ENCODE measurements at regions not wholly inside any gene's neighbourhood (a gene's known extent, or its start where the extent isn't known, plus 50 kb on each side); places are given as distances from the start of the nearest gene placed in this dataset.

DNA sequence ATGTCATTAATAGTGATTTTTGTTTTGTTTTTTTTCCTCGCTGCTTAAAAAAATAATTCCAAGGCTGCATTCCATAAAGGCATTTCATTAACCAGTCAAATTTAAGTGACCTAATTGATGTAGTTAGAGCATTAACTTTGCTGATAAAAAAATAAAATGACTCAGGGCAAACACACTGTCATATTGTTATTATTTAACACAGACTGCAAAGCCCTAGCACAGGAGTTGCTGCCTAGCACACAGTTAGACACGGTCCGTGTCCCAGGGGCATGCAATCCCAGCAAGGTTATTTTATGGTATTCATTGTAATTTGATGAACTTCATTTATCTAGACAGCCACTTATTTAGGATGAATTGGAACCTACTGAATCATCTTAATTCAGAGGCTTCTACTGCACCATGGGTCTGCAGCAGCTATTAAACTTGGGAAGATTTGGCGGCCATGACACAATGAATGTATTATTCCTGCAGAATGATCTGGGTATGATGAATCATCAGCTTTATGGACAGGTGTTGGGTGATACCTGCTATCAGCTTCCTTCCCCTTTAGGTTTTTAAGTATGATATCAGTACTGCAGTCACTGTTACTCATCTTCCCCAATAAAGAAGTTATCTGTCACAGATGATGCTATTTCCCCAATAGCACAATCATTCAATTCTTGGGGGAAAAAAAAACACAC is 182.7 kb downstream of the PPARGC1A start:
- BruUV-seq (replicated peaks), result no TSS peak

More for the DNA sequence above, 182.7 kb downstream of the PPARGC1A start:
- Histone ChIP-seq H3K9me1 (ENCODE audit: control insufficient read depth, insufficient read depth, low read length) (no peaks in the 10 kb centered on the region), H3K9ac (ENCODE audit: insufficient read depth in 1 of 2, low read depth in 2 of 2, low read length in 2 of 2) (no peak overlapping the region), H3K27me3 (ENCODE audit: control insufficient read depth in 2 of 2, insufficient read depth in 2 of 2, low read length in 2 of 2) (no peaks in the 10 kb centered on the region), H2AFZ (ENCODE audit: low read depth, low read length) (no peak overlapping the region), H3K27ac (ENCODE audit: extremely low read depth, low read depth, low read length) (no peak overlapping the region), H3K9me3 (replicated peaks; ENCODE audit: control insufficient read depth, insufficient read depth, low read depth, low read length) (no peaks in the 10 kb centered on the region), H3K36me3 (ENCODE audit: control insufficient read depth, insufficient read depth, low read length) (no peaks in the 10 kb centered on the region), H3K4me2 (ENCODE audit: insufficient read depth, low read length) (no peak overlapping the region), H3K4me3 (no peak overlapping the region), H3K79me2 (ENCODE audit: control insufficient read depth, insufficient read depth, low read length) (no peaks in the 10 kb centered on the region), H3K4me1 (replicated peaks in 1 of 2; ENCODE audit: control insufficient read depth in 2 of 2, insufficient read depth in 2 of 2, low read length in 2 of 2) (no peaks in the 10 kb centered on the region), H4K20me1 (replicated peaks; ENCODE audit: control insufficient read depth, insufficient read depth, low read length) (no peaks in the 10 kb centered on the region)
- no peak for ATAC-seq
- FAIRE-seq, result no peak
- intact Hi-C loops (cut with micrococcal nuclease) (no loop called here), in situ Hi-C loops (cut with MboI) (no loop called here)
- WGBS (ENCODE audit: insufficient coverage, low coverage, missing lambda C conversion rate), result 0% methylated on average over 4 of the region's 4 CpGs
- TF ChIP-seq, protein P1, sequence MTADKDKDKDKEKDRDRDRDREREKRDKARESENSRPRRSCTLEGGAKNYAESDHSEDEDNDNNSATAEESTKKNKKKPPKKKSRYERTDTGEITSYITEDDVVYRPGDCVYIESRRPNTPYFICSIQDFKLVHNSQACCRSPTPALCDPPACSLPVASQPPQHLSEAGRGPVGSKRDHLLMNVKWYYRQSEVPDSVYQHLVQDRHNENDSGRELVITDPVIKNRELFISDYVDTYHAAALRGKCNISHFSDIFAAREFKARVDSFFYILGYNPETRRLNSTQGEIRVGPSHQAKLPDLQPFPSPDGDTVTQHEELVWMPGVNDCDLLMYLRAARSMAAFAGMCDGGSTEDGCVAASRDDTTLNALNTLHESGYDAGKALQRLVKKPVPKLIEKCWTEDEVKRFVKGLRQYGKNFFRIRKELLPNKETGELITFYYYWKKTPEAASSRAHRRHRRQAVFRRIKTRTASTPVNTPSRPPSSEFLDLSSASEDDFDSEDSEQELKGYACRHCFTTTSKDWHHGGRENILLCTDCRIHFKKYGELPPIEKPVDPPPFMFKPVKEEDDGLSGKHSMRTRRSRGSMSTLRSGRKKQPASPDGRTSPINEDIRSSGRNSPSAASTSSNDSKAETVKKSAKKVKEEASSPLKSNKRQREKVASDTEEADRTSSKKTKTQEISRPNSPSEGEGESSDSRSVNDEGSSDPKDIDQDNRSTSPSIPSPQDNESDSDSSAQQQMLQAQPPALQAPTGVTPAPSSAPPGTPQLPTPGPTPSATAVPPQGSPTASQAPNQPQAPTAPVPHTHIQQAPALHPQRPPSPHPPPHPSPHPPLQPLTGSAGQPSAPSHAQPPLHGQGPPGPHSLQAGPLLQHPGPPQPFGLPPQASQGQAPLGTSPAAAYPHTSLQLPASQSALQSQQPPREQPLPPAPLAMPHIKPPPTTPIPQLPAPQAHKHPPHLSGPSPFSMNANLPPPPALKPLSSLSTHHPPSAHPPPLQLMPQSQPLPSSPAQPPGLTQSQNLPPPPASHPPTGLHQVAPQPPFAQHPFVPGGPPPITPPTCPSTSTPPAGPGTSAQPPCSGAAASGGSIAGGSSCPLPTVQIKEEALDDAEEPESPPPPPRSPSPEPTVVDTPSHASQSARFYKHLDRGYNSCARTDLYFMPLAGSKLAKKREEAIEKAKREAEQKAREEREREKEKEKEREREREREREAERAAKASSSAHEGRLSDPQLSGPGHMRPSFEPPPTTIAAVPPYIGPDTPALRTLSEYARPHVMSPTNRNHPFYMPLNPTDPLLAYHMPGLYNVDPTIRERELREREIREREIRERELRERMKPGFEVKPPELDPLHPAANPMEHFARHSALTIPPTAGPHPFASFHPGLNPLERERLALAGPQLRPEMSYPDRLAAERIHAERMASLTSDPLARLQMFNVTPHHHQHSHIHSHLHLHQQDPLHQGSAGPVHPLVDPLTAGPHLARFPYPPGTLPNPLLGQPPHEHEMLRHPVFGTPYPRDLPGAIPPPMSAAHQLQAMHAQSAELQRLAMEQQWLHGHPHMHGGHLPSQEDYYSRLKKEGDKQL (CRISPR knock-in tag; IDR thresholded peaks at IDR 0.05; ENCODE audit: borderline replicate concordance), result no peak
- TF ChIP-seq NFE2L1 (tag; IDR thresholded peaks at IDR 0.05; ENCODE audit: borderline replicate concordance, low read depth), result no peak
- no peak for TF ChIP-seq ZNF436 (CRISPR knock-in tag; IDR thresholded peaks at IDR 0.05)
- no peak for TF ChIP-seq FUS (optimal IDR thresholded peaks at IDR 0.05; ENCODE audit: low read depth, low read length)
- TF ChIP-seq ATF3 (IDR thresholded peaks at IDR 0.05), result no peak
- no peak for TF ChIP-seq ATF3 (CRISPR knock-in tag; conservative IDR thresholded peaks at IDR 0.05)
- no peak for TF ChIP-seq ZNF551 (CRISPR knock-in tag; IDR thresholded peaks at IDR 0.05)
- TF ChIP-seq ZBTB5 (IDR thresholded peaks at IDR 0.05), result no peak
- no peak for TF ChIP-seq FOS (IDR thresholded peaks at IDR 0.05; ENCODE audit: extremely low read depth, insufficient read length)
- TF ChIP-seq HSF4 (CRISPR knock-in tag; IDR thresholded peaks at IDR 0.05; ENCODE audit: borderline replicate concordance), result no peak
- no peak for TF ChIP-seq MAFK (IDR thresholded peaks at IDR 0.05; ENCODE audit: low read length)
- ChIA-PET POLR2A (no interaction called here), CTCF (ENCODE audit: low intra/inter-chr PET ratio) (no interaction called here)
- no peak for DNase-seq (ENCODE audit: extremely low read depth in 1 of 4, low spot score in 3 of 4)

All from K562 (cell line).